OCI-LY7 (cell line): ENCODE measurements at regions not wholly inside any gene's neighbourhood (a gene's known extent, or its start where the extent isn't known, plus 50 kb on each side); places are given as distances from the start of the nearest gene placed in this dataset.

Experiments used
- BruUV-seq: library from RNA; stranded (reverse); fragments of 400-500 nt; replicated peaks from 2 replicates; lab custom pipeline; 2021; lab: Mats Ljungman, UMichigan
- CTCF ChIA-PET: fragments of 300-600 bp; sonication (Branson Sonifier 250); formaldehyde crosslinking; loops from one replicate; lab custom pipeline; 2022; ENCODE audit warnings: antibody characterized with exemption; ENCODE audit not compliant: unreplicated experiment; lab: Charles Lee
- POLR2A ChIA-PET: fragments of 300-600 bp; sonication (Branson Sonifier 250); formaldehyde crosslinking; loops from one replicate; lab custom pipeline; 2022; ENCODE audit warnings: antibody characterized with exemption; lab: Charles Lee
- DNase-seq: peaks from one replicate; pipeline ENCODE4 v3.0.0-alpha.2; 2015; ENCODE audit warnings: low spot score
- H2AFZ ChIP-seq: fragments of 200-600 bp; sonication (generic), shearing (Covaris generic); 2 replicates; pipeline ENCODE4 v1.6.1; 2014; ENCODE audit warnings: mild to moderate bottlenecking, antibody characterized with exemption, low read length, moderate library complexity
- H3K27ac ChIP-seq: fragments of 200-600 bp; sonication (generic); 2 replicates; pipeline ENCODE4 v1.5.1; 2014; ENCODE audit warnings: mixed run types, low read depth, mild to moderate bottlenecking, moderate library complexity, low read length, inconsistent platforms; ENCODE audit not compliant: poor library complexity, severe bottlenecking
- H3K36me3 ChIP-seq: fragments of 200-600 bp; sonication (generic); 2 replicates; pipeline ENCODE4 v1.6.1; 2014; ENCODE audit warnings: mild to moderate bottlenecking, antibody characterized with exemption, low read length, moderate library complexity, mixed read lengths; ENCODE audit not compliant: insufficient read depth
- H3K4me1 ChIP-seq: fragments of 200-600 bp; sonication (generic); 2 replicates; pipeline ENCODE4 v1.5.1; 2014; ENCODE audit warnings: mild to moderate bottlenecking, low read length; ENCODE audit not compliant: insufficient read depth, poor library complexity, severe bottlenecking
- H3K4me2 ChIP-seq: fragments of 200-600 bp; sonication (generic); 2 replicates; pipeline ENCODE4 v1.6.1; 2014; ENCODE audit warnings: mild to moderate bottlenecking, low read length
- H3K4me3 ChIP-seq: fragments of 200-600 bp; sonication (generic); 2 replicates; pipeline ENCODE4 v1.5.1; 2014; ENCODE audit warnings: mild to moderate bottlenecking, low read depth, low read length; ENCODE audit not compliant: poor library complexity, severe bottlenecking
- H3K79me2 ChIP-seq: fragments of 200-600 bp; sonication (generic); 2 replicates; pipeline ENCODE4 v1.6.1; 2016; ENCODE audit warnings: low read depth, mild to moderate bottlenecking, low read length, moderate library complexity, mixed read lengths; ENCODE audit not compliant: insufficient read depth
- H3K9me2 ChIP-seq: fragments of 200-600 bp; sonication (generic); 2 replicates; pipeline ENCODE4 v1.6.1; 2016; ENCODE audit warnings: mild to moderate bottlenecking, low read length, mixed read lengths; ENCODE audit not compliant: insufficient read depth
- H3K9me3 ChIP-seq: fragments of 200-600 bp; sonication (generic); 2 replicates; pipeline ENCODE4 v1.6.1; 2014; ENCODE audit warnings: mild to moderate bottlenecking, mixed run types, low read length, mixed read lengths
- H4K20me1 ChIP-seq: fragments of 200-600 bp; sonication (generic); 2 replicates; pipeline ENCODE4 v1.6.1; 2014; ENCODE audit warnings: mild to moderate bottlenecking, antibody characterized with exemption, low read length, moderate library complexity, mixed read lengths; ENCODE audit not compliant: insufficient read depth
- CTCF ChIP-seq: fragments of 200-600 bp; sonication (generic); conservative IDR thresholded peaks from 2 replicates; pipeline ENCODE4 v1.5.1; 2014; ENCODE audit warnings: mild to moderate bottlenecking, antibody characterized with exemption, low read length, moderate library complexity, mixed read lengths
- EZH2phosphoT487 ChIP-seq: fragments of 200-600 bp; sonication (generic); IDR thresholded peaks from 2 replicates; pipeline ENCODE4 v1.6.1; 2018; ENCODE audit warnings: low read depth, borderline replicate concordance, mild to moderate bottlenecking, mixed run types, antibody characterized with exemption, low read length, moderate library complexity, mixed read lengths
- intact Hi-C: fragments of 100-400 bp; cut with micrococcal nuclease; formaldehyde crosslinking; loops from one replicate; pipeline ENCODE4 v1.10.0; 2022; ENCODE audit not compliant: unreplicated experiment

DNA sequence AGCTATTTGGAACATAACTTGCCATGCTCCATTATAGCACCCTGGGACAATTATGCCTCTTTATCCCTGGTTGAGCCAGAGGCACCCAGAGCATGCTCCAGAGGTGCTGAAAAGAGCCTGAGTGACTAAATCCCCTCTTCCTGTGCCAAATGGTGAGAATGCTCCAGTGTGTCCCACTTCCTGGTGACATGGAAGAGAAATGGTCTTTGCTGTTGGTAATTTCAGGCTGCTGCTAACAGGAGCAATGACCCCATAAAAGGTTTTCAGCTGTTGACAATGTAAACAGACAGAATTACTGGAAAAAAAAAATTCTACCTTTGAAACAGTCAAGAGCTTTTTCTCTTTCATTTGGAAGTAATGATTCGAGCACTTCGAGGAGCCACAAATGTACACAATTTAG is 341.8 kb downstream of the FGF9 start:
- H3K4me2 ChIP-seq = no peak overlapping the region
- ChIA-PET CTCF (no interaction called here), POLR2A (no interaction called here)
- no peak overlapping the region for H2AFZ ChIP-seq
- H3K27ac ChIP-seq = no peak overlapping the region
- H3K4me1 ChIP-seq = no peaks in the 10 kb centered on the region
- H3K36me3 ChIP-seq = no peaks in the 10 kb centered on the region
- no TSS peak for BruUV-seq
- H3K79me2 ChIP-seq = no peaks in the 10 kb centered on the region
- no peak for DNase-seq
- no peaks in the 10 kb centered on the region for H4K20me1 ChIP-seq
- H3K4me3 ChIP-seq = no peak overlapping the region
- H3K9me3 ChIP-seq = no peaks in the 10 kb centered on the region
- intact Hi-C loops = no loop called here
- TF ChIP-seq CTCF (no peak), EZH2phosphoT487 (no peak)
- no peaks in the 10 kb centered on the region for H3K9me2 ChIP-seq

GRCh38 chr13:22014469-22014868 is 343.6 kb downstream of the FGF9 start:
- no peak overlapping the region for H2AFZ ChIP-seq
- intact Hi-C loops = no loop called here
- no peaks in the 10 kb centered on the region for H3K79me2 ChIP-seq
- H3K9me2 ChIP-seq = no peaks in the 10 kb centered on the region
- no TSS peak for BruUV-seq
- POLR2A ChIA-PET = no interaction called here
- CTCF ChIA-PET = no interaction called here
- no peak overlapping the region for H3K4me2 ChIP-seq
- H3K36me3 ChIP-seq = no peaks in the 10 kb centered on the region
- no peaks in the 10 kb centered on the region for H4K20me1 ChIP-seq
- no peaks in the 10 kb centered on the region for H3K9me3 ChIP-seq
- H3K4me1 ChIP-seq = no peaks in the 10 kb centered on the region
- no peak for TF ChIP-seq CTCF
- TF ChIP-seq EZH2phosphoT487 = no peak
- H3K4me3 ChIP-seq = no peak overlapping the region
- no peak for DNase-seq
- H3K27ac ChIP-seq = no peak overlapping the region

- H3K9me3 ChIP-seq = no peaks in the 10 kb centered on the region
- H3K4me3 ChIP-seq = no peak overlapping the region
- CTCF ChIA-PET = no interaction called here
- no peaks in the 10 kb centered on the region for H3K9me2 ChIP-seq
- no peak overlapping the region for H3K4me2 ChIP-seq
- TF ChIP-seq EZH2phosphoT487 (no peak), CTCF (no peak)
- intact Hi-C loops = no loop called here
- no peaks in the 10 kb centered on the region for H3K4me1 ChIP-seq
- BruUV-seq = no TSS peak
- H2AFZ ChIP-seq = no peak overlapping the region
- no peaks in the 10 kb centered on the region for H3K79me2 ChIP-seq
- DNase-seq = no peak
- no peaks in the 10 kb centered on the region for H4K20me1 ChIP-seq
- POLR2A ChIA-PET = interaction anchor here (0.7 kb wide), 1 partner anchor 59 kb away, joined by 4 read pairs; no protein-coding TSS in a partner anchor
- H3K36me3 ChIP-seq = no peaks in the 10 kb centered on the region
- no peak overlapping the region for H3K27ac ChIP-seq
Measured at GRCh38 chr13:22017226-22017625, 346.4 kb downstream of the FGF9 start.
